Stimulated activated naive CD4-positive, alpha-beta T cell treated with Interleukin-2 at 50 U/mL for 16 hours (primary cell): ENCODE measurements at regions not wholly inside any gene's neighbourhood (a gene's known extent, or its start where the extent isn't known, plus 50 kb on each side); places are given as distances from the start of the nearest gene placed in this dataset.

ENCODE experiments used
- DNase-seq: peaks from one replicate; lab custom pipeline; 2025; lab: John Stamatoyannopoulos, UW

- DNase-seq = no peak
Observed at GRCh38 chr9:79152306-79152705, 419.5 kb upstream of the TLE4 start.

DNA sequence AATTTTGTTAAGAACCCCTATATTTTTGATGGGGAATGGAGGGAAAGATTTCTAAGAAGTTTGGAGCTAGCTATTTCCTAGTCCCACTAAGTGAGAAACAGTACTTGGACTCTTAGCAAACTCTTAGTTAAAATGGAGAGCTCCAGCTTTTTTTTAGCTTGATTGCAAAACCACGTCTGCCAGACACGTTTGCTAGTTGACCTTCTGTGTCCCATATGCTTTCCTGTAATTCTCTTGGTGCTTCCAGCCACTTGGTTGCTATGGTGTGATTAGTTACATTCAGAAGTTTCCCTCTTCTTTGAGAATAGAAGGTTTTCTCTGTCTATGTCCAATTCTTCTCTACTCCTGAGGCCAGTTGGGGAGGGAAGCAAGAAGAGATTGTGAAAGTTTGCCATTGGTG lies 417.0 kb upstream of the TLE4 start:
- no peak for DNase-seq

- no peak for DNase-seq
Observed at GRCh38 chr9:79155308-79155707, 416.5 kb upstream of the TLE4 start.

DNA sequence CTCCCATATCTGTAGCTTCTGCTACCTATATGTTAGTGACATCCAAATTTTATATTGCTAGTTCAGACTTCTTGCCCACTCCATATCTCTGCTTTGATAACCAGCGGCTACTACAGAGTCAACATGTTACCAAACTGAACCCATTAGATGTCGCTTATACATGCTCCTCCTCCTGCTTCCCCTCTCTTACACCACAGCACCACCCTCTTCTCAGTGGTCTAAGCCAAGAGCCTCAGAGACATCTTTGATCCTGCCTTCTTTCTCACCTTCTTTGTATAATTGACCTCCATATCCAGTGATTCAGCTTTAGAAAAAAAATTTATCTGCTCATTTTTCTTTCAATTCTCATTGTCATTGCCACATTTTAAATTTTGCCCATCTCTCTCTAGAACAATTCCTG lies 408.2 kb upstream of the TLE4 start:
- no peak for DNase-seq

DNA sequence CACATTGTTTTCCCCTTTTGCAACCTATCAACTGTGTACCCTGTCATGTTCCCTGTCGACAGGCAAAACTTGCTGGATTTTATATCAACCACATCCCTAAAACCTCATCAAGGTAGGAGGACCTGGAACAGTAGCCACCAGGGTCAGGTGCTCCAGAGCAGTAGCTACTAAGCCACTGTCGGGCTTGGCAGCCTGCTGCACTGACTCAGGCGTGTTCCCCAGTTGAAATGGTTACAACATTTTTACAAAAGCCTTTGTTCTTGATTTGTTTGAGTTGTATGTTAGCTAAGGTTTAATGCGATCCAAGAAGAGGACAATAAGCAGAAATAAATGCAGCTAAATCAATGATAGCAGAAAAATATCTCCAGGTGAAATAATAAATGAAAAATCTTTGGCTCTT lies 407.4 kb upstream of the TLE4 start:
- no peak for DNase-seq

DNA sequence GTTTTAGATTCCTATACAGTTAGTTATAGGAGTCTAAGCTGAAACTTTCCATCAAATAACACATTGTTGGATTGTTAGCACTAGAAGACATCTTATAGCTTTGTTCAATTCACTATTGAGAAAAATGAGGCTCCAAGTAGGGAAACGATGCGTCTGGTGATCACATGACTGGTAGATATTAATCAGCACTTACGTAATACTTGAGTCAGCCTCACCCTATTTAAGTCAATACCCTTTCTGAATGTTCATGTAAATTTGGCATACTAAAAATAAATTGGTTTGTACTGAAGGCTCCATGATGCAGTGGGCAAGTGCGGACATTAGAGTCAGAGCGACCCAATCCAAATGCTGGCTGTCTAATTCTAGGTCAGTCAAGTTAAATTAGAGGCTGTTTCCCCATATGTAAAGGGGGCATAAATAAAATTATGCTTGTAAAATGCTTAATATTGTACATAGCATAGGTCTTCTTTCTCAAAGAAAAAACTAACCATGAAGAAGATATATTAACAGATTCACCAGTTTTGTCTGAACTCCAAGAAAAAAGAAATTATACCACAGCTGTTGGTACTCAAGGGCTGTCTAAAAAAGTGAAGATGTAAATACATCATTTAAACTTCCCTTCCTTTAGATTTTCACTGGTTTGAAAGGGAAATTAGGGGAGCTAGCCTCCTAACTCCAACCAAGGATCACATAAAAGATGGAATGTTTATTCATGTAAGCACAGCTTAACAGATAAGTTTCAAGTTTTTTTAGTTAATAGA lies 406.6 kb upstream of the TLE4 start:
- no peak for DNase-seq

GRCh38 chr9:79166005-79166404 lies 405.8 kb upstream of the TLE4 start:
- DNase-seq = no peak

DNA sequence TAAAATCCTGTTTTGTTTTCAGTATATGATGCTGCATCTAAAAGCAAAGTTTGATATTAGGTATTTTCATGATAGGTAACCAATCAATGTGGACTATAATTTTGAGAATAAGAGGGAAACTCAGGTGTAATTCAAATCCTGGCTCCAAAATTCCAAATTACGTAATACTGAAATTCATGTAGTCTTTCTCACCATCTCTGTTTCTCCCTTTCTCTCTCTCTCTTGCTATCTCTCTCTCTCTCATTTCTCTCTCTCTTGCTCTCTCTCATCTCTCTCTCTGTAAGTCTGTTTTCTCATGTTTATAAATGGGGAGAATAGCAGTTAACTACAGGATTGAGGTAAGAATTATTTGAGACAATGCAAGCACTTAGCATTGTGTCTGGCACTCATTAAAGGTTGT lies 401.1 kb upstream of the TLE4 start:
- no peak for DNase-seq

DNA sequence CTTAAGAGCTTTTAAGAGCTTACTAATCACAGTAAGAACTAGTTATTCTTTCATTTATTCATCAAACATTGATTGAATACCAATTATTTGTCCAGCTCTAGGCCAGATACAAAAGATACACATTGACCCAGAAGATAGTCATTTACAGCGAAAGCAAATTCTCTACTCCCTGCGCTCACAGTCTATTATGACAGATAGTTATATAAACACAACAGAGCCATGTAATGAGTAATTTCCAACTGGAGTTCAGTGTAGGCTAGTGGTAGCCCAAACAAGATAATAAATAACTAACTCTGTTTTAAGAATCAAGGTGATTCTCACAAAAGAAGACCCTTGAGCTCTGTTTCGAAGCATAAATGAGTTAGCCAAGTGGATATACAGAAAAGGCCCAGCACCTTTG lies 397.8 kb upstream of the TLE4 start:
- DNase-seq = no peak

GRCh38 chr9:79176014-79176697 lies 395.6 kb upstream of the TLE4 start:
- DNase-seq = no peak

- no peak for DNase-seq
Observed at GRCh38 chr9:79184831-79185230, 386.9 kb upstream of the TLE4 start.

- no peak for DNase-seq
Observed at GRCh38 chr9:79185866-79186265, 385.9 kb upstream of the TLE4 start.

DNA sequence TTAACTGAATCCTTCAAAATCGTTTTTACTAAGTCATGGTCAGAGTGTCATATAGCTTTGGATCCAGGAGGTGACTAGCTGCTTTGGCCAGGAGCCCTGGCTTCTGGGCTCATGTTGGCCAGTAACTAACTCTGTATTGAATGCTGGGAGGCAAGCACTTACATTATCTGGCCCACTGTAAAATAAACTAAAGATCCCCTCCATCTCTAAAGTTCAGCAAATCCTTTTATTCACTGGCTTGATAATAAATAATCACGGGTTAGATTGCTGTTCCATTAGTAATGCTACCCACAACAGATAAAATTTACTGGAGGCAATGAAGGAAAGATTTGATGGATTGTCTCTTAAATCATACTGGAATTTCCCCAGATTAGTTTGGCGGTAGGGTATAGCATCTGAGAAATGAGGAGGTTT lies 382.2 kb upstream of the TLE4 start:
- no peak for DNase-seq

DNA sequence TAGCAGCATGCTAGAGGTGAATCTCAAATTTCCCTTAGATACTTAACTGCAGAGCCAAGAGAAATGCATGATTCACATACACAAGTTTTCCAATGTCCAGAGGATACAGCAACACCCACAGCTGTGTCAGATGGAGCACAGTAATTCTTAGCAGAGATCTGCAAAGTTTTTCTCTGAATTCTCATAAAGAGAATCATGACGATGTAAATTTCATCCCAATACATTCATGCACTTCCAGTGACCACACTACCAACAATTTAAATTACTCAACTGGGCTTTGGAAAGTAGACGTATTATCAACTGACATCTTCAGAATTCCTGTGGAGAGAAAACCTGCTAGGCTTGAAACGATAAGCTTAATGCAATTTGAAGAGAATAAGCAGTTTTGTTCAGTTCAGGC lies 378.8 kb upstream of the TLE4 start:
- DNase-seq = no peak

DNA sequence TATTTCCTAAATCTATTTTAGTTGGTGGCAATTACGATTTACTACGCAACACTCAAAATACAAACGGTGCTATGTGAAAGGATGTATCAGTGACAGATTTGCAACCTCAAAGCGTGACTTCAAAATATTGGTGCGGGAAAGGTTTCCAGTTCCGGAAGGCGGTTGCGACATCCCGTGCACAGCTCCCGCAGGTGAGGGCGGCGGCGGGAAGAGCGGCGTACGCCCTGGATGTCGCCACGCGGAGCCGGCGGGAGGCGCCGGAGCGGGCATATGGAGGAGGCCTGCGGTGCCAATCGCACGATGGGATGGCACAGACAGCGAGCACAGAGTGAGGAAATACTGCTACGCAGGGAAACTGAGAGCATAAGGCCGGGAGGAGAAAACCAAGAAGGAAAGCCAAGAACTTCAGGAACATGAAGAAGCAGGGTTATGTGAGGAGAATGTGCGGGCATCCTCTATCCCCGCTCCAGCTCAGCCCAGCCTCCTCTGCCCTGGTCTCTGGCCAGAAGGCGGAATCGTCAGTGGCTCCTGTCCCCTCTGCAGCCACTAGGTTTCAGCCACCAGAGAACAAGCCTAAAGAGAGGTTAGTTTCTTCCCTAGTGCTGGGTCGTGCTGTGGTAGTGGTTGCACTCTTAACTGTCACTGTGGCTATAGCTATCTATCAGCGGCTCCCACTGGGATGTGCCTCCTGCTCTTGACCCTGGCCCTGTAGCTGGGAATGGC lies 378.1 kb upstream of the TLE4 start:
- DNase-seq = no peak

- no peak for DNase-seq
Observed at GRCh38 chr9:79195879-79196278, 375.9 kb upstream of the TLE4 start.

- DNase-seq = no peak
Observed at GRCh38 chr9:79196606-79197005, 375.2 kb upstream of the TLE4 start.

- no peak for DNase-seq
Observed at GRCh38 chr9:79200336-79200735, 371.4 kb upstream of the TLE4 start.

- DNase-seq = no peak
Observed at GRCh38 chr9:79201636-79202035, 370.1 kb upstream of the TLE4 start.

- DNase-seq = no peak
Observed at GRCh38 chr9:79208791-79209396, 362.9 kb upstream of the TLE4 start.

DNA sequence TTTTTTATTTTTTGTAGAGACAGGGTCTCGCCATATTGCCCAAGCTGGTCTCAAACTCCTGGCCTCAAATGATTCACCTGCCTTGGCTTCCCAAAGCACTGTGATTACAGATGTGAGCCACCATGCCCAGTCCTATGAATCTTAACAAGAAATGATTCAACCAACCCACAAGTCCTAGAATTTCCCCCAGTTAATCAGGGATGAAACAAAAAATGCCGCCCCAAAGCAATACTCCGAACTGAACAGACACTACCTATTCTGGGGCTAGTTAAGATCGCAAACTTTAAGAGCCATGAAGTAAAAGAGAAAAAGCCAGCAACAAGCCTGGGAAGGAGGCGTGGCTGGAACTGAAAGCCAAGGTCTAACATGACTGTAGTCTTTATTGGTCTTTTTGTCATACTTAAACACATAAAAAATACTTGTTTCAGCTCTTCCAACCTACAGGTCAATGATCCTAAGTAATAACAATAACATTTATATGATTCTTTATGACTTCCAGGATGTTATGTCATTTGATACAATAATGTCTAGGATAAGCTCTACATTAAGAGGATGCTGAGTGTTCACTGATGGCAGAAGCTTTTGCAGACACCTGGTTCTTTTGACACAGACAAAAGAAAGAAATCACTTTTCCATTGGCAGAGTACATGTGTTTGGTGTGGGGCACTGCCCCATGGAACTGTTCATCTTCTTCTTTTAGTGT lies 361.1 kb upstream of the TLE4 start:
- DNase-seq = no peak
